KMS-11 (cell line): ENCODE measurements at regions not wholly inside any gene's neighbourhood (a gene's known extent, or its start where the extent isn't known, plus 50 kb on each side); places are given as distances from the start of the nearest gene placed in this dataset.

Source experiments
- H2AFZ ChIP-seq: fragments of 200-600 bp; sonication (generic); 2 replicates; pipeline ENCODE4 v1.6.1; 2016; ENCODE audit warnings: antibody characterized with exemption, mixed run types, low read depth
- H3K27ac ChIP-seq: fragments of 200-600 bp; sonication (generic); 2 replicates; pipeline ENCODE4 v1.6.1; 2016; ENCODE audit warnings: mild to moderate bottlenecking, mixed run types
- H3K27me3 ChIP-seq: fragments of 200-600 bp; sonication (generic); 2 replicates; pipeline ENCODE4 v1.6.1; 2017; ENCODE audit warnings: mild to moderate bottlenecking, low read depth, mixed run types, moderate library complexity; ENCODE audit not compliant: insufficient read depth
- H3K36me3 ChIP-seq: fragments of 200-600 bp; sonication (generic); 2 replicates; pipeline ENCODE4 v1.6.1; 2017; ENCODE audit warnings: mild to moderate bottlenecking, mixed run types; ENCODE audit not compliant: insufficient read depth
- H3K4me1 ChIP-seq: fragments of 200-600 bp; sonication (generic); 2 replicates; pipeline ENCODE4 v1.6.1; 2016; ENCODE audit warnings: mild to moderate bottlenecking, low read depth, mixed run types; ENCODE audit not compliant: poor library complexity, severe bottlenecking
- H3K4me2 ChIP-seq: fragments of 200-600 bp; sonication (generic); 2 replicates; pipeline ENCODE4 v1.7.0; 2016; ENCODE audit warnings: mild to moderate bottlenecking, mixed run types
- H3K4me3 ChIP-seq: fragments of 200-600 bp; sonication (generic); IDR thresholded peaks from 2 replicates; pipeline ENCODE4 v1.6.1; 2017; ENCODE audit warnings: low read depth, low read length, mixed read lengths; ENCODE audit not compliant: insufficient read depth
- H3K79me2 ChIP-seq: fragments of 200-600 bp; sonication (generic); 2 replicates; pipeline ENCODE4 v1.6.1; 2016; ENCODE audit warnings: low read depth, mixed run types; ENCODE audit not compliant: insufficient read depth
- H3K9ac ChIP-seq: fragments of 200-600 bp; sonication (generic); 2 replicates; pipeline ENCODE4 v1.6.1; 2016; ENCODE audit warnings: mild to moderate bottlenecking, mixed run types
- H4K20me1 ChIP-seq: fragments of 200-600 bp; sonication (generic); 2 replicates; pipeline ENCODE4 v1.6.1; 2016; ENCODE audit warnings: mild to moderate bottlenecking, mixed run types; ENCODE audit not compliant: insufficient read depth
- CTCF ChIP-seq: fragments of 200-600 bp; sonication (generic); conservative IDR thresholded peaks from 2 replicates; pipeline ENCODE4 v1.6.1; 2017; ENCODE audit warnings: low read depth, mild to moderate bottlenecking, antibody characterized with exemption, low read length, moderate library complexity, mixed read lengths

- Histone ChIP-seq H3K4me2 (no peak overlapping the region), H3K9ac (no peak overlapping the region), H3K36me3 (no peaks in the 10 kb centered on the region), H3K27me3 (peaks cover 34% of the 10 kb centered on the region; the same call in 1 of the 2 replicates), H4K20me1 (no peaks in the 10 kb centered on the region), H3K27ac (no peak overlapping the region), H2AFZ (no peak overlapping the region), H3K79me2 (no peaks in the 10 kb centered on the region), H3K4me3 (no peak overlapping the region), H3K4me1 (no peaks in the 10 kb centered on the region)
- TF ChIP-seq CTCF = no peak
These were observed 189.0 kb downstream of the ANKRD60 start for GRCh38 chr20:58039274-58040092.

GRCh38 chr20:58038123-58038654 lies 190.3 kb downstream of the ANKRD60 start:
- no peak overlapping the region for H3K9ac ChIP-seq
- no peak for TF ChIP-seq CTCF
- no peak overlapping the region for H3K27ac ChIP-seq
- peaks cover 34% of the 10 kb centered on the region; the same call in 1 of the 2 replicates for H3K27me3 ChIP-seq
- H3K79me2 ChIP-seq = no peaks in the 10 kb centered on the region
- H4K20me1 ChIP-seq = no peaks in the 10 kb centered on the region
- H3K4me2 ChIP-seq = no peak overlapping the region
- H3K36me3 ChIP-seq = no peaks in the 10 kb centered on the region
- no peak overlapping the region for H2AFZ ChIP-seq
- no peak overlapping the region for H3K4me3 ChIP-seq
- H3K4me1 ChIP-seq = no peaks in the 10 kb centered on the region

DNA sequence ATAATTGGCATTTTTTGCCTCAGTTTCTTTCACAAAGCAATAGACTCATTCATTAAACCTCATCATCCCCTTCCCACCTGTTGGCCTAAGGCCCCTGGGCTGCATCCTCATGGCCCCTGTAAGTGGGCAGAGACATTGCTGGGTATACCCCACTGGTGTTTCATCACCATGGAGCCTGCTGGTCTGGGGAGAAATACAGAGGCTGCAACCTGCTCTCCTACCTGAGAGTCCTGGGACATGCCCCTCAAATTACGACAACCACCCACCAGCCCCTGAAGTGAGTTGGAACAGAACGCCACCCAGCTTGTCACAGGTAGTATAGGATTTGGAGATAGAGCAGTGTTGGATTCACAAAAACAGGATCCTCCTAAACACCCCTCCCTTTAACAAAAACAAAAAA lies 190.8 kb downstream of the ANKRD60 start:
- no peak overlapping the region for H3K9ac ChIP-seq
- no peaks in the 10 kb centered on the region for H4K20me1 ChIP-seq
- H3K4me2 ChIP-seq = no peak overlapping the region
- no peaks in the 10 kb centered on the region for H3K36me3 ChIP-seq
- no peak overlapping the region for H3K4me3 ChIP-seq
- H3K4me1 ChIP-seq = no peaks in the 10 kb centered on the region
- TF ChIP-seq CTCF = no peak
- no peak overlapping the region for H2AFZ ChIP-seq
- peaks cover 29% of the 10 kb centered on the region; the same call in 1 of the 2 replicates for H3K27me3 ChIP-seq
- no peaks in the 10 kb centered on the region for H3K79me2 ChIP-seq
- no peak overlapping the region for H3K27ac ChIP-seq

DNA sequence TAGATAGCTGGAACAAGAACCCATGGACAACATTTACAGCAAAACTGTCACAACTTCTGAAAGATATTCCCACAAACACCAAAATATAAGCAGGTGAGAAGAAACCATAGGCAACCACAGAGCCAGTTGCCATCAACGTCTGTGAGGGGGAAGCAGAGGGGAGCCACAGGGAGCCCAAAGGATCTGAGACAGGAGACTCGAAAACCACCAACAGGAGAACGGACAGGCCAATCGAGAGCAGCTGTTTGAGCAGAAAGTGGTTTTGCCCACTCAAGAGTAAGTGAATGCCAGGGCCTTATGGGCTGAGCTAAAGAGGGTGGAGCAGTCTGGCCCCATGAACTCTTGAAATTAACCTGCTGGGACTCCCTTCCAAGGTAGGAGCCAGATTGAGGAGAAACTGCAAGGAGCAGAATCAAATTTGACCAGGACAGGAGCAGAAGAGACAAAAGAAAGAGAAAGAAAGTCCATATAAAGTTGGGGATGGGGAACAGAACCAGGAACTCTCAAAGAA lies 195.4 kb downstream of the ANKRD60 start:
- Histone ChIP-seq H3K79me2 (no peaks in the 10 kb centered on the region), H2AFZ (no peak overlapping the region), H3K36me3 (no peaks in the 10 kb centered on the region), H3K27ac (no peak overlapping the region), H3K4me2 (no peak overlapping the region), H4K20me1 (no peaks in the 10 kb centered on the region), H3K4me3 (no peak overlapping the region), H3K9ac (no peak overlapping the region), H3K4me1 (no peaks in the 10 kb centered on the region), H3K27me3 (peaks cover 3% of the 10 kb centered on the region; the same call in 1 of the 2 replicates)
- no peak for TF ChIP-seq CTCF
